ENCODE measurements at regions not wholly inside any gene's neighbourhood (a gene's known extent, or its start where the extent isn't known, plus 50 kb on each side); places are given as distances from the start of the nearest gene placed in this dataset.

GRCh38 chr15:66893294-66893693 is 172.1 kb upstream of the SMAD3 start:
- TF ChIP-seq, protein P1, sequence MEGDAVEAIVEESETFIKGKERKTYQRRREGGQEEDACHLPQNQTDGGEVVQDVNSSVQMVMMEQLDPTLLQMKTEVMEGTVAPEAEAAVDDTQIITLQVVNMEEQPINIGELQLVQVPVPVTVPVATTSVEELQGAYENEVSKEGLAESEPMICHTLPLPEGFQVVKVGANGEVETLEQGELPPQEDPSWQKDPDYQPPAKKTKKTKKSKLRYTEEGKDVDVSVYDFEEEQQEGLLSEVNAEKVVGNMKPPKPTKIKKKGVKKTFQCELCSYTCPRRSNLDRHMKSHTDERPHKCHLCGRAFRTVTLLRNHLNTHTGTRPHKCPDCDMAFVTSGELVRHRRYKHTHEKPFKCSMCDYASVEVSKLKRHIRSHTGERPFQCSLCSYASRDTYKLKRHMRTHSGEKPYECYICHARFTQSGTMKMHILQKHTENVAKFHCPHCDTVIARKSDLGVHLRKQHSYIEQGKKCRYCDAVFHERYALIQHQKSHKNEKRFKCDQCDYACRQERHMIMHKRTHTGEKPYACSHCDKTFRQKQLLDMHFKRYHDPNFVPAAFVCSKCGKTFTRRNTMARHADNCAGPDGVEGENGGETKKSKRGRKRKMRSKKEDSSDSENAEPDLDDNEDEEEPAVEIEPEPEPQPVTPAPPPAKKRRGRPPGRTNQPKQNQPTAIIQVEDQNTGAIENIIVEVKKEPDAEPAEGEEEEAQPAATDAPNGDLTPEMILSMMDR (conservative IDR thresholded peaks at IDR 0.05; ENCODE audit: low read length) = no peak
- no peak for TF ChIP-seq EZH2phosphoT487 (IDR thresholded peaks at IDR 0.05; ENCODE audit: borderline replicate concordance)
